ENCODE measurements at regions not wholly inside any gene's neighbourhood (a gene's known extent, or its start where the extent isn't known, plus 50 kb on each side); places are given as distances from the start of the nearest gene placed in this dataset.

GRCh38 chr10:120347644-120348043 is 109.4 kb upstream of the PLPP4 start:
- Histone ChIP-seq H3K27ac (no peak overlapping the region), H4K20me1 (ENCODE audit: insufficient read depth) (no peaks in the 10 kb centered on the region), H2AFZ (ENCODE audit: low read depth) (no peak overlapping the region), H3K4me3 (IDR thresholded peaks at IDR 0.05; ENCODE audit: insufficient read depth, low read depth, low read length) (no peak overlapping the region), H3K36me3 (ENCODE audit: insufficient read depth) (no peaks in the 10 kb centered on the region), H3K4me2 (no peak overlapping the region), H3K9ac (no peak overlapping the region), H3K4me1 (ENCODE audit: low read depth, poor library complexity, severe bottlenecking) (no peaks in the 10 kb centered on the region), H3K27me3 (ENCODE audit: insufficient read depth, low read depth) (no peaks in the 10 kb centered on the region), H3K79me2 (ENCODE audit: insufficient read depth, low read depth) (no peaks in the 10 kb centered on the region)
- TF ChIP-seq CTCF (conservative IDR thresholded peaks at IDR 0.05; ENCODE audit: low read depth, low read length) = no peak

GRCh38 chr10:120349069-120349468 is 108.0 kb upstream of the PLPP4 start:
- TF ChIP-seq CTCF (conservative IDR thresholded peaks at IDR 0.05; ENCODE audit: low read depth, low read length) = no peak
- no peaks in the 10 kb centered on the region for H3K36me3 ChIP-seq (ENCODE audit: insufficient read depth)

GRCh38 chr10:120355425-120355824 is 101.6 kb upstream of the PLPP4 start:
- Histone ChIP-seq H3K27me3 (ENCODE audit: insufficient read depth, low read depth) (no peaks in the 10 kb centered on the region), H3K79me2 (ENCODE audit: insufficient read depth, low read depth) (no peaks in the 10 kb centered on the region), H3K4me1 (ENCODE audit: low read depth, poor library complexity, severe bottlenecking) (no peaks in the 10 kb centered on the region), H3K4me2 (no peak overlapping the region), H3K9ac (no peak overlapping the region), H3K36me3 (ENCODE audit: insufficient read depth) (no peaks in the 10 kb centered on the region), H2AFZ (ENCODE audit: low read depth) (no peak overlapping the region), H3K4me3 (IDR thresholded peaks at IDR 0.05; ENCODE audit: insufficient read depth, low read depth, low read length) (no peak overlapping the region), H4K20me1 (ENCODE audit: insufficient read depth) (no peaks in the 10 kb centered on the region), H3K27ac (no peak overlapping the region)
- TF ChIP-seq CTCF (conservative IDR thresholded peaks at IDR 0.05; ENCODE audit: low read depth, low read length) = no peak

More at GRCh38 chr10:120349069-120349468, 108.0 kb upstream of the PLPP4 start:
- no peak overlapping the region for H3K4me2 ChIP-seq
- no peaks in the 10 kb centered on the region for H3K27me3 ChIP-seq (ENCODE audit: insufficient read depth, low read depth)
- H3K27ac ChIP-seq = no peak overlapping the region
- no peak overlapping the region for H2AFZ ChIP-seq (ENCODE audit: low read depth)
- H3K4me3 ChIP-seq (IDR thresholded peaks at IDR 0.05; ENCODE audit: insufficient read depth, low read depth, low read length) = no peak overlapping the region
- H4K20me1 ChIP-seq (ENCODE audit: insufficient read depth) = no peaks in the 10 kb centered on the region
- no peak overlapping the region for H3K9ac ChIP-seq
- H3K4me1 ChIP-seq (ENCODE audit: low read depth, poor library complexity, severe bottlenecking) = no peaks in the 10 kb centered on the region
- H3K79me2 ChIP-seq (ENCODE audit: insufficient read depth, low read depth) = no peaks in the 10 kb centered on the region

- Histone ChIP-seq H3K79me2 (ENCODE audit: insufficient read depth, low read depth) (no peaks in the 10 kb centered on the region), H3K36me3 (ENCODE audit: insufficient read depth) (no peaks in the 10 kb centered on the region), H3K27me3 (ENCODE audit: insufficient read depth, low read depth) (no peaks in the 10 kb centered on the region), H3K27ac (no peak overlapping the region), H2AFZ (ENCODE audit: low read depth) (no peak overlapping the region), H3K4me3 (IDR thresholded peaks at IDR 0.05; ENCODE audit: insufficient read depth, low read depth, low read length) (no peak overlapping the region), H4K20me1 (ENCODE audit: insufficient read depth) (no peaks in the 10 kb centered on the region), H3K4me2 (no peak overlapping the region), H3K9ac (no peak overlapping the region), H3K4me1 (ENCODE audit: low read depth, poor library complexity, severe bottlenecking) (no peaks in the 10 kb centered on the region)
- no peak for TF ChIP-seq CTCF (conservative IDR thresholded peaks at IDR 0.05; ENCODE audit: low read depth, low read length)
Observed at GRCh38 chr10:120360571-120360970, 96.5 kb upstream of the PLPP4 start.
